K562 (cell line): ENCODE measurements at regions not wholly inside any gene's neighbourhood (a gene's known extent, or its start where the extent isn't known, plus 50 kb on each side); places are given as distances from the start of the nearest gene placed in this dataset.
"Not testable (repeated sequence)": the region's sequence is repeated elsewhere in the genome, so short reads cannot be mapped to it uniquely, and the experiment has no call there.

Experiments
- ATF7 ChIP-seq: fragments of 450-650 bp; IDR thresholded peaks from 2 replicates; pipeline ENCODE4 v1.7.1; 2014; ENCODE audit warnings: mild to moderate bottlenecking, moderate library complexity
- CTCF ChIP-seq, 3 experiments: IDR thresholded peaks in 2 of 3; conservative IDR thresholded peaks in 1 of 3; 2 replicates each; pipeline ENCODE4 v1.5.1; 2011 to 2012; ENCODE audit warnings: low read length in 3 of 3, mild to moderate bottlenecking in 3 of 3, control low read depth in 2 of 3, improper control_type of control experiment in 1 of 3, inconsistent platforms in 1 of 3, low read depth in 1 of 3, mixed read lengths in 1 of 3, moderate library complexity in 1 of 3; ENCODE audit not compliant: insufficient read depth in 2 of 3
- E2F6 ChIP-seq, 2 experiments: IDR thresholded peaks; 2 replicates each; pipeline ENCODE4 v1.6.1; 2011; ENCODE audit warnings: borderline replicate concordance in 1 of 2, control low read depth in 1 of 2, low read depth in 1 of 2, low read length in 1 of 2, mild to moderate bottlenecking in 1 of 2, mixed read lengths in 1 of 2, moderate library complexity in 1 of 2; ENCODE audit not compliant: insufficient read depth in 1 of 2, insufficient read length in 1 of 2, poor library complexity in 1 of 2, severe bottlenecking in 1 of 2; ENCODE audit errors: extremely low read depth in 1 of 2
- FOXM1 ChIP-seq, 2 experiments: fragments of 450-650 bp in 1 of 2; sonication (generic) in 1 of 2; formaldehyde crosslinking in 1 of 2; IDR thresholded peaks; 2 replicates each; pipeline versions ENCODE4 v1.6.1 to v1.9.0; 2017 to 2022; ENCODE audit warnings: low read depth in 2 of 2, mild to moderate bottlenecking in 2 of 2, missing genetic modification reagents in 1 of 2, moderate library complexity in 1 of 2
- GTF2F1 ChIP-seq: IDR thresholded peaks from 2 replicates; pipeline ENCODE4 v1.6.1; 2011; ENCODE audit warnings: low read depth, low read length, improper control_type of control experiment
- HMG20B ChIP-seq: fragments of 250-450 bp; sonication (Bioruptor Pico); IDR thresholded peaks from 2 replicates; pipeline ENCODE4 v1.5.0; 2021; ENCODE audit warnings: mild to moderate bottlenecking
- TCF15 ChIP-seq: fragments of 250-450 bp; sonication (Bioruptor Pico); IDR thresholded peaks from 2 replicates; pipeline ENCODE4 v1.8.0; 2022; ENCODE audit warnings: moderate library complexity, mild to moderate bottlenecking, inconsistent platforms
- ZFP91 ChIP-seq: sonication (generic); formaldehyde crosslinking; IDR thresholded peaks from 2 replicates; pipeline ENCODE4 v1.8.0; 2022; ENCODE audit warnings: mild to moderate bottlenecking, missing genetic modification reagents
- ZNF23 ChIP-seq: fragments of 250-450 bp; sonication (Bioruptor Pico); IDR thresholded peaks from 2 replicates; pipeline ENCODE4 v1.4.0; 2020; ENCODE audit warnings: mild to moderate bottlenecking

- not testable (repeated sequence) for TF ChIP-seq ATF7; ZNF23 (CRISPR knock-in tag); CTCF (IDR thresholded peaks at IDR 0.05 in 2 of 3, conservative IDR thresholded peaks at IDR 0.05 in 1 of 3; ENCODE audit: insufficient read depth in 2 of 3, low read depth in 1 of 3, low read length in 3 of 3); FOXM1 (IDR thresholded peaks at IDR 0.05; ENCODE audit: low read depth); FOXM1 (CRISPR knock-in tag; IDR thresholded peaks at IDR 0.05; ENCODE audit: low read depth); GTF2F1; ZFP91; TCF15 (CRISPR knock-in tag); E2F6 (IDR thresholded peaks at IDR 0.05; ENCODE audit: borderline replicate concordance in 1 of 2, extremely low read depth in 1 of 2, insufficient read depth in 1 of 2, insufficient read length in 1 of 2, low read depth in 1 of 2, low read length in 1 of 2, poor library complexity in 1 of 2, severe bottlenecking in 1 of 2); HMG20B (CRISPR knock-in tag)
Observed at GRCh38 chr2:87315183-87315902, 293.7 kb upstream of the PLGLB1 start.
